Right renal pelvis (tissue), 4 donors: ENCODE measurements at regions not wholly inside any gene's neighbourhood (a gene's known extent, or its start where the extent isn't known, plus 50 kb on each side); places are given as distances from the start of the nearest gene placed in this dataset.

Experiments used
- DNase-seq, 4 donors: peaks; one replicate each; pipeline ENCODE4 v3.0.0-alpha.2; 2013; ENCODE audit warnings: low read depth in 4 of 4, low spot score in 3 of 4, missing footprints in 1 of 4

- DNase-seq, result no peak
Observed at GRCh38 chr1:87219141-87219540, 109.5 kb upstream of the LMO4 start.

GRCh38 chr1:87219626-87220025, 109.1 kb upstream of the LMO4 start:
- DNase-seq, result no peak

GRCh38 chr1:87220993-87221392, 107.7 kb upstream of the LMO4 start:
- DNase-seq, result no peak

- DNase-seq, result no peak
Observed at GRCh38 chr1:87224201-87224600, 104.5 kb upstream of the LMO4 start.

- DNase-seq, result no peak
Observed at GRCh38 chr1:87225171-87225570, 103.5 kb upstream of the LMO4 start.

GRCh38 chr1:87226341-87226760, 102.3 kb upstream of the LMO4 start:
- peak; percentile 40 to 61 (median 48) for DNase-seq

GRCh38 chr1:87227651-87228050, 101.0 kb upstream of the LMO4 start:
- DNase-seq, result no peak

- no peak for DNase-seq
Observed at GRCh38 chr1:87230501-87230900, 98.2 kb upstream of the LMO4 start.

GRCh38 chr1:87231703-87232367, 96.8 kb upstream of the LMO4 start:
- DNase-seq, result no peak

- no peak for DNase-seq
Observed at GRCh38 chr1:87236585-87236984, 92.1 kb upstream of the LMO4 start.

GRCh38 chr1:87239997-87240605, 88.6 kb upstream of the LMO4 start:
- DNase-seq, result no peak

GRCh38 chr1:87240661-87241285, 87.9 kb upstream of the LMO4 start:
- no peak for DNase-seq

GRCh38 chr1:87242445-87243185, 86.1 kb upstream of the LMO4 start:
- no peak for DNase-seq

- DNase-seq, result no peak
Observed at GRCh38 chr1:87243573-87243972, 85.1 kb upstream of the LMO4 start.

GRCh38 chr1:87246436-87246835, 82.2 kb upstream of the LMO4 start:
- no peak for DNase-seq

- no peak for DNase-seq
Observed at GRCh38 chr1:87249803-87250202, 78.9 kb upstream of the LMO4 start.

- DNase-seq, result no peak
Observed at GRCh38 chr1:87250336-87250735, 78.3 kb upstream of the LMO4 start.

GRCh38 chr1:87252406-87252805, 76.3 kb upstream of the LMO4 start:
- DNase-seq, result no peak

GRCh38 chr1:87262688-87263087, 66.0 kb upstream of the LMO4 start:
- no peak for DNase-seq

GRCh38 chr1:87263281-87263680, 65.4 kb upstream of the LMO4 start:
- no peak for DNase-seq

GRCh38 chr1:87263785-87264184, 64.9 kb upstream of the LMO4 start:
- no peak for DNase-seq
